GM21723 (cell line): ENCODE measurements at regions not wholly inside any gene's neighbourhood (a gene's known extent, or its start where the extent isn't known, plus 50 kb on each side); places are given as distances from the start of the nearest gene placed in this dataset.
"Not testable (repeated sequence)": the region's sequence is repeated elsewhere in the genome, so short reads cannot be mapped to it uniquely, and the experiment has no call there.

Experiments
- ATAC-seq: cut with Tn5 transposase; IDR thresholded peaks from one replicate; pipeline ENCODE4 v1.9.1; 2021; ENCODE audit warnings: mild to moderate bottlenecking, moderate library complexity; ENCODE audit not compliant: unreplicated experiment

DNA sequence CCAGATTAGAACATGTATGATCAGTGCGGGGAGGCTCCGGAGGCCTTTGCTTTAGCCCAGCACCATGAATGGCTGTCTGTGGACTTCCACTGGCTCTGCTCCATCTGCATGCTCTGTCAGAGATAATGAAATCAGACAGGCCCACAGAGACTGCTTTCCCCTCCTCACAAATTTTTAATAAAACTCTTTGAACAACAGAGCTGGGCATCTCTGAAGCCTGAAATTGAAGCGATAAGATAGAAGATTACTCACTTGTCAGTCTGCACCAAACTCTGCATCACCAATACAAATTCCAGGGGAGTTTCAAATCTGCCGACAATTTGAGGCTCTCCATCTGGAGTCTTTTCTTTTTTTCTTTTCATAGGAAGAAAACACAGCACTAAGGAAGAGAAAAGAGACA lies 110.0 kb downstream of the DYRK2 start:
- ATAC-seq: peak; percentile 34

- no peak for ATAC-seq
These were observed 111.3 kb downstream of the DYRK2 start for GRCh38 chr12:67759829-67760228.

- ATAC-seq: no peak
These were observed 112.2 kb downstream of the DYRK2 start for GRCh38 chr12:67760586-67761275.

GRCh38 chr12:67761566-67761965 lies 113.0 kb downstream of the DYRK2 start:
- no peak for ATAC-seq

- no peak for ATAC-seq
These were observed 115.5 kb downstream of the DYRK2 start for GRCh38 chr12:67764055-67764454.

- ATAC-seq: no peak
These were observed 116.5 kb downstream of the DYRK2 start for GRCh38 chr12:67764946-67765619.

DNA sequence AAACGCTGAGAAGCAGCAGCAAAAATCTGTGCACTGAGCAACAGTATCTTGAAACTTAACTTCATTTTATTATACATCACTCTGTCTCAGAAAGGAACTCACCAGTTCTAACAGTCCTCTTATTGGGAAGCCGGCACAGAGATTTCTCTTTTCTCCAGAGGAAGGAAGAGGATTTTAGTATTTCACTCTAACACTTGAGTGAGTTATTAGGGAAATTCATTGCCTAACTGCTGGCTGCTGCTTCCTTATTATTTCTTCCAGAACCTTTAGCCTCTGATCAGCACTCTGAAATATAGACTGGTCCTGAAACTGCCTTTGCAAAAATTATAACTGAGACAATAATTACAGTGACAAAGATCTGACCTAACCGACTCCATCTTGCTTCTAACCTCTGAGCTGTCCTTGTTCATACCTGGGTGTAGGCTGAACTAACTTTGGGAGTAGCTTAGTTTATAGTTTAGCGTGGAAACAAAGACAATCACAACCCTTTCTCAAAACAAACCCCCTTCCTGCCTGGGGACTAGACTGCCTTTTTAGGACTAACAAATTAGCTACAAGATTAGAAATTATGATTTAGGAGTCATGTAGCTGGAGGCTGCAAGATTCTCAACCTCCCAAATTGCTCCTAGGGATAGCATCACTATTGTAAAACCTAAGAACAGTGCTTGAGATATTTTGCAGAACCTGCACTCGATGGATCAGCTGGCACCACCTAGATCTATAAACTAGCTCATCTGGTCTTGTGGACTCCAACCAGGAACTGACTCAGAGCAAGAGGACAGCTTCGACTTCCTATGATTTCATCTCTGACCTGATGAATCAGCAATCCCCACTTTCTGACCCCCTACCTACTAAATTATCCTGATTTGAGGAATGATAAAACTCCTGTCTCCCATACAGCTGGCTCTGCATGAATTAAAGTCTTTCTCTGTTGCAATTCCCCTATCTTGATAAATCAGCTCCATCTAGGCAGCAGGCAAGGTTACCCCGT lies 117.5 kb downstream of the DYRK2 start:
- ATAC-seq: no peak

DNA sequence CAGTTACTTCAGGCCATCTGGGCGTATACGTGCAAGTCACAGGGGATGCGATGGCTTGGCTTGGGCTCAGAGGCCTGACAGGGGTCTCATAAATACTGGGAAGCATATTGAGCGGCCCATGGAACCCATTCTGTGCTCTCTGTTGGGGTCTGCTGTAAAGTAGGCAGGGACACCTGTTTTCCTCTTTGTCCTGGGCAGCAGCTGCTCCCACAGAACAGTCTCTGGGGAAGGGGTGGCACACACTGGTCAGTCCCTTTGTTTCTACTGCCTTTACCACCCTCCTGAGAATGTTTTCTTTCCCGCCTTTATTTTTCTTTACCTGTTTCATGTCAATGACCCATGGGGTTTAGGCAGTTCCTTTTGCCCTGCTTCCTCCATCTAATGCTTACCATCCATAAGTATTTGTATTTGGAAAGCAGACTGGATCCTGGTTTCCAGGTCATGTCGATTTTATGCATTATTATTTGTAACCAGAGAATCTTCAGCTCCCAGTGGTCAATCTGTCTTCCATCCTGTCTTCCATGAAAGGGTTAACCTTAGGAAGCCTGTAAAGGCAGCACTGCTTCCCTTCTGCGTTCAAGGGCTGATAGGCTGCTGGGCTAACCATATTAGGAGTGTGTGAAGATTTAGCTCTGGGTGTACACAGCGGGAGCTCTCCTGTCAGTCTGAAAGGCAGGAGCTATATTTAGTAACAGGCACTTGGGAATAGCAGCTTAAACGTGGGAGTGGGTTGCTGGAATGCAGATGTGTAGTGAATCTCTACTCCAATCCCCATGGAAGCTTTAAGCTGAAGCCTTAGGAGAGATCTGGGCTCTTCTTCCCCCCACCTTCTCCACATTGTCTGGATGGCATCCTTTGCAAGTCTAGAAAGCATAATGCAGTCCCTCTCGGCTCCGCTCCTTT lies 124.0 kb downstream of the DYRK2 start:
- ATAC-seq: no peak

DNA sequence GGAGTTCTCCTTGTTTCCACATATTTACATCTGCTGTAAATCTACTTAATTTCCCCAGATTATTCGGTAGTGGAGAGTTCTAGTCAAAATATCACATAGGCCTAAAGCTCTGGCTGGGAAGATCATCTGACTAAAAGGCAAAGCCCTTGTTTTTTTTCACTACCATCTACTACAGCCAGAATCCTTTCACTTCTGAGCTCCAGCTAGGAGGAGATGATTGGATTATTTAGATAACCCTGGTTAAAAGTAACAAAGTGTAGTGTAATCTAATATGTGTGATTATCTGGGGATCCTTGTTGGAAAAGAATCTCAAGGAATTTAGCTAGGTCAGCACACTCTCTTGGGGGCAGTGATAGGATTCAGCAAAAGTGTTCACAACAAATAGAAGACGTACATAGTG lies 125.4 kb downstream of the DYRK2 start:
- ATAC-seq: no peak

DNA sequence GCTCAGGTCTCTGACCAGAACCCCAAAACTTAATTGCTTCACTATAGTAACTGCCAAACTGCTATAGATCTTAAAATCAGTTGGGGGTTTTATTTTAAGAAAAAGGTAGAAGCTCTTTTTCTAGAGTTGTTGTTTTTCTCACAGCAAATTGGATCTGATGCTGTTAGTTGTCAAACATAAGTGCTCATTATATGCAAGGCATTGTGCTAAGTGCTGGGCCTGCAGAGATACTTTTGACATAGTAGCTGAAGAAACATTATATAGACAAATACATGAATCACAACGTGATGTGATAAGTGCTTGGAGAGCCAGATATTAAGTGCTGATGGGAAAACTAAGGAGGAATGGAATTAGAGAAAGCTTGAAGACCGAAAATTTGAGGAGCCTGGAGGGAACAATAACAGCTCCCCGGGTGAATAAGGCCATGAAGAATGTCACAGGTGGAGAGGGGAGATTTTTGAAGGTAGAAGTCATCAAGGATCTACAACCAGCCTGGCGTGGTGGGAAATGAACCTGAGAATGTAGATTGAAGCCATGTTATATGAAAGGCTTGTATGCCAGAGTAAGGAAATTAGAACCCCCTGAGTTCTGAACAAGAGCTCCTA lies 126.5 kb downstream of the DYRK2 start:
- ATAC-seq: no peak

DNA sequence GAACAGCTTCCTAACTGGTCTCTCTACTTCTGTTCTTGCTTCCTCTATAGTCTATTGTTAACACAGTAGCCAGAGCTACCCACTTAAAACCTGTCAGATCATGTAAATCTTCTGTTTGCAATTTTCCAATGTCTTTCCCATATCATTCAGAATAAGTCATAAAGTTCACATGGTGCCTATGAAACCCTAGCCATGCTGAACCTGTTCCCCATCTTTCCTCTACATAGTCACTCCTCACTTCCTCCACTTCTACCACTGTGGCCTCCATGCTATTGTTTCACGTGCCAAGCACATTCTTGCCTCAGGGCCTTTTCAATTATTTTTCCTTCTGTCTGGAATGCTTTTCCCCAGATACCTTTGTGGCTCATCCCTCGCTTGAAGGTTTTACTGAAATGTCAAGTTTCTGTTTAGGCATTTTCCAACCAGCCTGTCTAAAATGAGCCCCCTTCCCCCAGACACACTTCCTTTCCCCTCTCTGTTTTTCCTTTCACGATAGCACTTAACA lies 132.1 kb downstream of the DYRK2 start:
- ATAC-seq: no peak

DNA sequence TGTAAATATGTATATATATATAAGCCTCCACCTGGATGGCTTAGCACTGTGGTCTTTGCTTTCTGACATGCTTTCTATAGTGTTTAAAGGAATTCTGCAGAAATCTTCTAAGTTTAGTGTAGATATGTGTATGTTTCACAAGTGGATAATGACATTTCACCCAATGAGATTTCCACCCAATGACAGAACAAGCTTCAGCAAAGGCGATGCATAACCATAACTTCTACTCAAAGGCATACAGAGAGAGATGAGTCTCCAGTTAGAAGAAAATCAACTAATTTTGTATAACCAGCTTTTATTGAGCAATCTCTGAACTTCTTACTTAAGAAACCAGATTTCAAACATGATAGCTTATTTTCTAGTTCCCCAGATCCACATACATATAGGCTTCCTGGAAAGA lies 134.0 kb downstream of the DYRK2 start:
- no peak for ATAC-seq

DNA sequence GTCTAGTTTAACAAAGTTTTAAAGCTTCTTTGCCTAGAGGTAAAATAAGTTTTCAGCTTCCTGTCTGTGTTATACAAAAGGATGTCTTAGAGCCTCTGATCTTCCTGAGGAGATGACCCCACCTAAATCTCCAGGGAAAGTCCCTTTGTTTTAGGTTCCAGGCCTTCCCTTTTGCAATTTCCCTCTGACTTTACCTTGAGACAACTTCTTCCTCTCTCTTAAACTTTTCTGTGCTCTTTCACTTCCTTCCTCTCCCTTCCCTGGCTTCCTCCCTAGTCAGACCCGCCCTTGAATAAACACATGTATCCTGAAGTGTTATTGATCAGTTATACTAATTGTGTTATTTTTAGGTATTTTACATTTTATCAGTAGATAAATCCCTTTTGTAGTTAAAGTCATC lies 134.8 kb downstream of the DYRK2 start:
- ATAC-seq: no peak

DNA sequence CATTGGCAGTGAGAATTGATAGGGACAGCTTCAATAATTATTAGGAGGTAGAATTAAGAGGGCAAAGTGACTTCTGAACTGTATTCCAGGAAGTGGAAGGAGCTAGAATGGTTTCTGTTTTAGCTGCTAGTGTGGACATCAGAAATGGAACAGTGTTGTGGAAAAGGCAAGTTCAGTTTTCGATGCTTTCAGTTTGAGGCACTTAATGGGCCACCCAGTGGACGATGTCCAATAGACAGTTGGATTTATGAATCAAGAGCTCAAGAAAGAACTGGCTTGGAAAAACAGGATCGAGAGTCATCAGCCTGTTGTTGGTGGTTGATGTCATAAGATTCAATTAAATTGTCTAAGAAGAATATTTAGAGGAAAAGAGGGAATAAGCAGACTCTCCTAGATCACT lies 136.3 kb downstream of the DYRK2 start:
- no peak for ATAC-seq

DNA sequence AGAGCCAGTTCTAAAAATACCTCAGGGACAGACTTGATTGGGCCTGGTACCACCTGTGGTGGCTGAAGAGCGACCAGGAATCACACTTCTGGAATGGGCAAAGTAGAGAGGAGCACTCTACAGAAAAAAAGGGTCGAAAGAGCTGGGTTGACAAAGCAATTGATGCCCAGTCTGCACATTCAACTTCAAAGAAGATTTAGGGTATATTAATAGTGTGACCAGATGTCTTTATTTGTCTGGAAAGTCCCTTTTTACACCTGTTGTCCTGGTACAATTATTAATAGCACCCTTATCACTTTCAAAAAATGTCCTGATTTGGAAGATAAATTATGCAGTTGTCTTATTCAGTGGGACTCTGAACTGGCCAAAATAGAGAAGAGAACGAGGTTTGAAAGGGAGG lies 137.5 kb downstream of the DYRK2 start:
- no peak for ATAC-seq

- no peak for ATAC-seq
These were observed 139.6 kb downstream of the DYRK2 start for GRCh38 chr12:67788118-67788517.

- ATAC-seq: no peak
These were observed 140.7 kb downstream of the DYRK2 start for GRCh38 chr12:67789266-67789665.

DNA sequence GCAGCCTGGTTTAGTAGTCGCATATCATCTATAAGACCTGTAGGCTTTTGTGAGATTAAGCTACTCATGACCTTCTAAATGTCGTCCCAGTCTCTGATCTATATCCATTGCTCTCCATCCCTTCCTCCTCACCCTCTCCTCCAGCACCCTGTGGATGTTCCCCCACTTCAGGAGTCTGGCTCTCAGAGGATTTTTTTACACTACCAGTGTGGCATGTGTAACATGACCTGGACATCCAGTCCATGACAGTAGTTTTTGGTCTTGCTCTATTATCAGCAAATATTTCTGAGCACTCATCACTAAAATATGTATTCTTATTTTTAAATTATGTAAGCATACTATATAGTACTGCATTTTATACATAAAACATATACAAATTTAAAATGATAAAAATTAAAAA lies 142.1 kb downstream of the DYRK2 start:
- no peak for ATAC-seq

- ATAC-seq: not testable (repeated sequence)
These were observed 142.8 kb downstream of the DYRK2 start for GRCh38 chr12:67791362-67791761.

DNA sequence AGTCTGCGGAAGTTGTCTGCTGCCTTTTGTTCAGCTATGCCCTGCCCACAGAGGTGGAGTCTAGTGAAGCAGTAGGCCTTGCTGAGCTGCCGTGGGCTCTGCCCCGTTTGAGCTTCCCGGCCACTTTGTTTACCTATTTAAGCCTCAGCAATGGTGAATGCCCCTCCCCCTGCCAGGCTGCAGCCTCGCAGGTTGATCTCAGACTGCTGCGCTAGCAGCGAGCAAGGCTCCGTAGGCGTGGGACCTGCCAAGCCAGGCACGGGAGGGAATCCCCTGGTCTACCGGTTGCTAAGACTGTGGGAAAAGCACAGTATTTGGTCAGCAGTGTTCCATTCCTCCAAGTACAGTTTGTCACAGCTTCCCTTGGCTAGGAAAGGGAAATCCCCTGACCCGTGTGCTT lies 143.6 kb downstream of the DYRK2 start:
- no peak for ATAC-seq
